ENCODE measurements at regions not wholly inside any gene's neighbourhood (a gene's known extent, or its start where the extent isn't known, plus 50 kb on each side); places are given as distances from the start of the nearest gene placed in this dataset.

DNA sequence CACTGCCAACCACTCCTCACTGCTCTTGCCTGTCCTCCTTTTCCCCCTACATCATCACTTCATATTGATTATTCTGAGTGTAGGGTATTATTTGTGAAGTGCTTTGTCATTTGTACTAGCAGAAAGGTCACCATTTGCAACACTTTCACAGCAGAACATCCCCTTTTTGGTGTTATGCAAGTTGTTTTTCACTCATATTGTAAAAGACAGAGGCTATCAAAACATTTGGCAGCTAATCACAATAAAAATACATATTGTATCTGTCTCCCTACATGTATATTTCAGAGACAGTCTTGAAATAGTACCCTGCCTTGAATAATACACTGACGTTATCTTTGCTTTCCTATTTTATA, 82.3 kb downstream of the ANXA1 start:
- TF ChIP-seq, protein P1, sequence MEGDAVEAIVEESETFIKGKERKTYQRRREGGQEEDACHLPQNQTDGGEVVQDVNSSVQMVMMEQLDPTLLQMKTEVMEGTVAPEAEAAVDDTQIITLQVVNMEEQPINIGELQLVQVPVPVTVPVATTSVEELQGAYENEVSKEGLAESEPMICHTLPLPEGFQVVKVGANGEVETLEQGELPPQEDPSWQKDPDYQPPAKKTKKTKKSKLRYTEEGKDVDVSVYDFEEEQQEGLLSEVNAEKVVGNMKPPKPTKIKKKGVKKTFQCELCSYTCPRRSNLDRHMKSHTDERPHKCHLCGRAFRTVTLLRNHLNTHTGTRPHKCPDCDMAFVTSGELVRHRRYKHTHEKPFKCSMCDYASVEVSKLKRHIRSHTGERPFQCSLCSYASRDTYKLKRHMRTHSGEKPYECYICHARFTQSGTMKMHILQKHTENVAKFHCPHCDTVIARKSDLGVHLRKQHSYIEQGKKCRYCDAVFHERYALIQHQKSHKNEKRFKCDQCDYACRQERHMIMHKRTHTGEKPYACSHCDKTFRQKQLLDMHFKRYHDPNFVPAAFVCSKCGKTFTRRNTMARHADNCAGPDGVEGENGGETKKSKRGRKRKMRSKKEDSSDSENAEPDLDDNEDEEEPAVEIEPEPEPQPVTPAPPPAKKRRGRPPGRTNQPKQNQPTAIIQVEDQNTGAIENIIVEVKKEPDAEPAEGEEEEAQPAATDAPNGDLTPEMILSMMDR (conservative IDR thresholded peaks at IDR 0.05; ENCODE audit: low read length) = no peak
- no peak for TF ChIP-seq EZH2phosphoT487 (IDR thresholded peaks at IDR 0.05; ENCODE audit: borderline replicate concordance, low read depth, low read length)

Measured in OCI-LY7 (cell line).